HG02973 (cell line): ENCODE measurements at regions not wholly inside any gene's neighbourhood (a gene's known extent, or its start where the extent isn't known, plus 50 kb on each side); places are given as distances from the start of the nearest gene placed in this dataset.
"Not testable (repeated sequence)": the region's sequence is repeated elsewhere in the genome, so short reads cannot be mapped to it uniquely, and the experiment has no call there.

Experiments used
- ATAC-seq: cut with Tn5 transposase; IDR thresholded peaks from one replicate; pipeline ENCODE4 v1.9.1; 2021; ENCODE audit warnings: moderate library complexity; ENCODE audit not compliant: unreplicated experiment

DNA sequence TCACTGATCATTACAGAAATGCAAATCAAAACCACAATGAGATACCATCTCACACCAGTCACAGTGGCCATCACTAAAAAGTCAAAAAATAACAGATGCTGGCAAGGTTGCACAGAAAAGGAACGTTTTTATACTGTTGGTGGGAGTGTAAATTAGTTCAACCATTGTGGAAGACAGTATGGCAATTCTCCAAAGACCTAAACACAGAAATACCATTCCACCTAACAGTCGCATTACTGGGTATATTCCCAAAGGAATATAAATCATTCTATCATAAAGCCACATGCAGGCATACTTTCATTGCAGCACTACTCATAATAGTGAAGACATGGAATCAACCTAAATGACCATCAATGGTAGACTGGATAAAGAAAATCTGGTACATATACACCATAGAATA lies 83.2 kb upstream of the ARID5B start:
- not testable (repeated sequence) for ATAC-seq

GRCh38 chr10:61819208-61819607 lies 82.3 kb upstream of the ARID5B start:
- no peak for ATAC-seq

GRCh38 chr10:61821153-61821552 lies 80.3 kb upstream of the ARID5B start:
- no peak for ATAC-seq

- ATAC-seq, result no peak
These were observed 79.8 kb upstream of the ARID5B start for GRCh38 chr10:61821693-61822092.

DNA sequence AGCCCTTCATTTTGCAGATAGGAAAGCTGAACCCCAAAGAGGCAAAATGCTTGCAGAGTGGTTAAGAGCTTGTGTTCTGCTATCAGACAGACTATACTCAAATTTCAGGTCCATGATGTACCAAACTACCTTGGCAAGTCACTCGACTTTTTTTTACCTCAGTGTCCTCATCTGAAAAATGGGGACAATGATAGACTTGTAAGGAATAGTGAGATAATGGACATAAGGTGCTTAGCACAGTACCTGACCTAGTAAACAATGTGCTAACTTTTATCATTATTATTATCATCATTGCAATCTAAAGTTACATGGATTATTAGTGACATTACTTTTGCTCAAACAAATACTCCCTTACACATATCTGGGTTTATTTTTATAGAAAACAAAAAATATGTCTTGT lies 79.4 kb upstream of the ARID5B start:
- no peak for ATAC-seq

GRCh38 chr10:61822781-61823230 lies 78.7 kb upstream of the ARID5B start:
- ATAC-seq, result no peak

- no peak for ATAC-seq
These were observed 76.5 kb upstream of the ARID5B start for GRCh38 chr10:61825001-61825400.

DNA sequence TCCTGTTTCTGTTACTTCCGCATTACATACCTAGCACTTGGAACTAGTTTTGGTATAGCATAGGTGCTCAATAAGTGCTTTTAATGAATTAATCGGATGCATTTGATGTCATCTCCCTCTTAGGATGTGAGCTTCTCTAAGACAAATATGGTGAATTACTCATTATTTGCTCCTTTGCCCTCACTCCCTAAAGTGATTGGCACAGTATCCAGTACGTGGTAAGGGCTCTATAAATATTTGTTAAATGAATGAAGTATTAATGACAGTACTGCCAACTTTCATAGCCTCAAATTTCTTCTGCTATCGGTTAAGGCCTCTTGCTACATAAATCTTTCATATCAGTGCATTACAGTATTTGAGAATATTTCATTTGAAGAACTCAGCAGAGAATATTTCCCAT lies 75.9 kb upstream of the ARID5B start:
- no peak for ATAC-seq

DNA sequence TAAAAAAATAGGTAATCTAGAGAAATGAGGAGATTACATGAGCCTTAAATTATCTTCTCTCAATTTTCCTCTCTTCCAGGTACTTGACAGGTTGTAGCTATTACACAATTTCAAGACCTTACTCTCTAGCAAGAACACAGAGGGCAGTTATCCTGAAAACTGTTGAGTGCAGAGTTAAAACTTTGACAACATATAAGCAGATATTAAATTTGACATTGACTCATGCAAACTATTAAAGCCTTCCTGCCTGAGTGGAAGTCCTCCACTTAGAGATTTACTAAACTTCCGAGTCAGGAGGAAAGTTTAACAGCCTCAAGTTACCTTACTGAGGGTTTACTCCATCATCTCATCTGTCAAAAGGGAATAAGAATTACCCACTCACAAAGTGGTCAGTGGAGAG lies 73.5 kb upstream of the ARID5B start:
- ATAC-seq, result no peak

- ATAC-seq, result no peak
These were observed 72.7 kb upstream of the ARID5B start for GRCh38 chr10:61828788-61829187.

DNA sequence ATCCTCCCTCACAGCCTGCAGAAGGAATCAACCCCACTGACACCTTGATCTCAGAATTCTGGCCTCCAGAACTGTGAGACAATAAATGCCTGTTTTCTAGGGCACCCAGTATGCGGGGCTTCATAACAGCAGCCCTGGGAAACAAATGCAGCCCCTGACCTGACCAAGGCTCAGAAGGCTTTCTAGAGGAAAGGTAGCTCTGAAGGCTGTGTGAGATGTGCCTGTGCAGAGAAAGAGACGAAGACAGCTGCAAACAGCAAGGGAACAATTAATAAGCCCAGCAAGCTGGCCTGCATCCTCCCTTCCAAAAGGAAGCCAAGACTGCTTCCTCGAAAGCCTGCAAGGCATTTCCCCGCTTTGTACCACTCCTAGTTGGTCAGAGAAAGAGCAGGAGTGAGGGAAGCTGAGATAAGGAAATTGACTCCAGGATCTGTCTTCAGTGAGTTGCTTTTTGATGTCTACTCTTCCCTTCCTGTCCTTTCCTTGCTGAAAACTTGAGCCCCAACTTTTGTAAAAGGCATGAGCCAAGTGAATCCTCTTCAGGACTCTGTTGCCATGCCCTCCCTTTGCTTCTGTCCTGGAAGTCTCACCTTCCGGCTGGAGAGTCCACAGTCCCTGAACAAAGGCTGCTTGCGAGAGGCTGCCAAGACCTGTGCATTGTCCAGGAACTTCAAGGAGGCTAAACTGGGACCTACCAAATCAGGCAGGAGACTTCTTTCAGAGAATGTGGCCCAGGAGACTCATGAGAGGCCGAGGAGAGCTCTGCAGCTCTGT lies 71.2 kb upstream of the ARID5B start:
- ATAC-seq, result no peak

- no peak for ATAC-seq
These were observed 70.6 kb upstream of the ARID5B start for GRCh38 chr10:61830846-61831273.

DNA sequence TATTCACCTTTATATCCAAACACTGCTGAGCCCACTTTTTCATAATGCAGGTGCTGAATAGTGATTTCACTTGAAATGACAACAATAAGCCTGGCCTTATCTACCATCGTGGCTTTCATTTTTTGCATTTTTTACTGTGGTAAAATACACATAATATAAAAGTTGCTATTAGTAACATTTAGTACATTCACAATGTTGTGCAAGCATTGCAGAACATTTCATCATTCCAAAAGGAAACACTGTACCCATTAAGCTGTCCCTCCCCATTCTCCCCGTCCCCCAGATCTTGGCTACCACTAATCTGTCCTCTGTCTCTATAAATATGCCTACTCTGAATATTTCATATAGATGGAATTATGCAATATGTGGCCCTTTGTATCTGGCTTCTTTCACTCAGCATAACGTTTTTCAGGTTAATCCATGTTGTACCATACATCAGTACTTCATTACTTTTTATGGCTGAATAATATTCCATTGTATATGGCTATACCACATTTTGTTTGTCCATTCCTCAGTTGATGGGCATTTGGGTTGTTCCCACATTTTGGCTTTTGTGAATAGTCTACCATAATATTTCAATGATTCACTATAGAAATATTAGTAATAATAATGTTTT lies 68.5 kb upstream of the ARID5B start:
- ATAC-seq, result no peak

DNA sequence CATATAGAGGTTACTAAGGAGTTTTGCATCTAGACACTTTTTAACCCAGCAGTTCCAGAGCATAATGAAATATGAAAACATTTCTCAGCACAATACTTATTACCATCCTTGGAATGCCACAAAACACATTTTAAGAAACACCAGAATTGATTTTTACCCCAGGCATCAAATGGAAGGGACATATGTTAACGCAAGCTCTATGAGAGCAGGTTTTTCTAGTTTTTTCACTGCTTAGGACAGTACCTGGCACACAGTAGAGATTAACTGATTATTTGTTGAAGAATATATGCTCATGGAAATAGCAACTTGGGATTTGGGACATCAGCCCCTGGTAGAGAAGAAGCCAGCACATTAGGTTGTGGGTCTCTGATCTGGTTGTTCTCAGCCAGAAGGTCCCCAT lies 67.0 kb upstream of the ARID5B start:
- ATAC-seq, result no peak

- peak; percentile 53 for ATAC-seq
These were observed 66.2 kb upstream of the ARID5B start for GRCh38 chr10:61835069-61835945.

- no peak for ATAC-seq
These were observed 65.3 kb upstream of the ARID5B start for GRCh38 chr10:61835946-61836887.

- ATAC-seq, result no peak
These were observed 64.4 kb upstream of the ARID5B start for GRCh38 chr10:61836888-61837754.

DNA sequence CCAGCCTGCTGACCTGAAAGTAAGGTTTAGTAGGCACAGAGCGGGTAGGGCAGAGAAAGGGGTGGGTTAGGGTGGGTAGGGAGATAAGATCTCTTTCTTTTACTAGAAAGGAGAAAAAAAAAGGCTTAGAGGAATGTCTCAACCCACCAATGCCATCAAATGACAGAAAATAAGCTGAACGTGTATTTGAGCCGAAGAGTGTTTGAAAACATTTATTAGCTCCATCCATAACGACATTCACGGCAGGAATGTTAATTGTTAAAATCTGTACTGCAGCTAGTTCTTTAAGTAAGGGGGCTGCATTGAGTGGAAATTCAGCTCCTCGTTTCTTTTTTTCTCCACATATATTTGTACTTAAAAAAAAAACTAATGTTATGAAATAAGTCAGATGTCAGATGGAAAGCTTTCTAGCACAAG lies 63.7 kb upstream of the ARID5B start:
- ATAC-seq, result no peak

GRCh38 chr10:61839916-61840315 lies 61.6 kb upstream of the ARID5B start:
- no peak for ATAC-seq

- ATAC-seq, result no peak
These were observed 61.1 kb upstream of the ARID5B start for GRCh38 chr10:61840403-61840802.
